GM21447 (cell line): ENCODE measurements at regions not wholly inside any gene's neighbourhood (a gene's known extent, or its start where the extent isn't known, plus 50 kb on each side); places are given as distances from the start of the nearest gene placed in this dataset.
A peak's percentile ranks its signal among the peaks of the same experiment; 100 is the strongest.

Experiments used
- ATAC-seq: cut with Tn5 transposase; IDR thresholded peaks from one replicate; pipeline ENCODE4 v1.9.1; 2021; ENCODE audit not compliant: unreplicated experiment

DNA sequence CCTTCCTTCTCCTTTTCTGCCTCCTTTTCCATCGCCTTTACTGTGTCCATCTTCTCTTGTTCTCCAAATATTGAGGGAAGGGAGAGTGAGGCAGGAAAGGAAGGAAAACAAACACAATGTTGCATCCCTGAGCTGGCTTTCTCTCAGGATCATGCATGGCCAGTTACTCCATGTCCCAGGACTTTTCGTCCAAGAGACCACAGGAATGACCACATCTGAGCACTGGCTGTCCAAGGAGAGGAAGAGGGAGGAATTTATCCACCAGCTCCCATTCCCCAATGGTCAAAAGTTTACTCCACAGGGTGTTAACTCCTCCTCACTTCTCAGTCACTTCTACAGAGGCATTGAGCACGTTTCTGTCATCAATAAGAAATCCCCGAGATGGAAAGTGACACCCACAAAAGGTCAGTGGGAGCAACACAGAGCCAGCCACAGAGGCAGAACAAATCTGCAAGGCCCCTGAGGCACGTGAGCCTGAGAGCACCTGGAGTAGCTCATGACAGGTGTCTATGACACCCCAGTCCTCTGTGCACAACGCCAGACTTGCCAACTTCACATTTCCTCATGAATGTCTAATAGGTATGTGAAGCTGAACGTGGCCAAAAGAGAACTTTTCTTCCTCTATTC is 177.3 kb upstream of the NUDT4 start:
- peak; percentile 70 for ATAC-seq

DNA sequence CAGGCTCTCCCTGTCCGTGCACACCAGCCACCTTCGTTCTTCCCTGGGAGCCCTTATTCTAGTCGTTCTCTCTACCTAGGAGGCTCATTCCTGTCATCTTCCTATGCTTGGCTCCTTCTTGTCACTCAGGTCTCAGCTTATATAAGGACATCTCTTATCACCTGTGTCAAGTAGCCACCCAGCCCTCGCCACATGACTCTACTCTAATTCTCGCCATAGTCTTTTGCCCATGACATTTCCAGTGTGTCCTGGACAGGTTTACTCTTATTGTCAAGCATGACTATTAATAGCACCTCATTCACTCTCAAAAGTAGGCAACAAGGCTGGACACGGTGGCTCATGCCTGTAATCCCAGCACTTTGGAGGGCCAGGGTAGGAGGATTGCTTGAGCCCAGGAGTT is 175.7 kb upstream of the NUDT4 start:
- no peak for ATAC-seq

DNA sequence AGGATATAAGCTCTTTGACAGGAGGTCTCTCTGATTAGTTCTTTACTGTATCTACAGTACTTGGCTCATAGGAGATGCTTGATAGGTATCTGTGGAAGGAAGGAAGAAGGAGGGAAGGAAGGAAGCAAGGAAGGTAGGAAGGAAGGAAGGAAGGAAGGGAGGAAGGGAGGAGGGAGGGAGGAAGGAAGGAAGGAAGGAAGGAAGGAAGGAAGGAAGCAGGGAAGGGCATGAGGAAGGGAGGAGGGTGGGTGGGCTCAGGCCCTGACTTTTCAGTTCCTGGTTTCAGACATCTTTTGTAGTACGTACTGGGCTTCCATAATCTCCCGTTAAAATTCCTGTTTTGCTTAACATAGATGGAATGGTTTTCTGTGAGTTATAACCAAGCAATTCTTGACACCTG is 175.0 kb upstream of the NUDT4 start:
- no peak for ATAC-seq

DNA sequence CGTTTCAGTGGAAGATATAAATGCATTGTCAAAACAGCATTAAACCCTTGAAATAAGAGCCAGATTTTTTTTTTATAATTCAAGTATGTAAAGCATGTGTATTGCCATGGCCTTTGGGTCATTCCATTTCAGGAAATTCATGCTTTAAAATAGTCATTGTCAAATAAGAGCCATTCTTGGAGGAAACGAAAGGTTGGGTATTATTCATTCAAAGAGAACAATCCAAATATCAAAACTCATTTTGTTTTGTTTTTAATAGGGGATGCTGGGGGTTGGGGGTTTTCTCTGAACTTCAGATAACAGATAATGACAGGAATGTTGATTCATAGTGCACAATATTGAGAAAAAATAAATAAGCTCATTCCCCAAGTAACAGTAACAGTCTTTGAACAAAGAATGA is 174.4 kb upstream of the NUDT4 start:
- ATAC-seq: no peak

DNA sequence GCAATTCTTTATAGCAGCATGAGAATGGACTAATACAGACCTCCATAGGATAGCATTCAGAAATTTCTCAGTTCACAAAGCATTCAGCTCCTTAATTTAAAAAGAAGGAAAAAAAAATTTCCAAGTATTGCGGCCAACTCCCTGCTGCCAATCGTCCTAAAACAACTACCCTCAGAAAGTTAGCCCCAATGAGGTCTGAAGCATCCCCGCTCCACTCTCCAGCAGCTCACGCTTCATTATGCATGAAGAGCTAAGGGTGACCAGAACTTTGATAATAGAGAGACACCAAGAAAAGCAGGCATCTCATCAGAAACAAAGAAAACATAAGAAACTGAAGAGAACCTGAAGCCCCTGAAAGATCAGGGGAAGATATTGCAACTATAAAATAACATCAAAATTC is 172.8 kb upstream of the NUDT4 start:
- ATAC-seq: no peak

DNA sequence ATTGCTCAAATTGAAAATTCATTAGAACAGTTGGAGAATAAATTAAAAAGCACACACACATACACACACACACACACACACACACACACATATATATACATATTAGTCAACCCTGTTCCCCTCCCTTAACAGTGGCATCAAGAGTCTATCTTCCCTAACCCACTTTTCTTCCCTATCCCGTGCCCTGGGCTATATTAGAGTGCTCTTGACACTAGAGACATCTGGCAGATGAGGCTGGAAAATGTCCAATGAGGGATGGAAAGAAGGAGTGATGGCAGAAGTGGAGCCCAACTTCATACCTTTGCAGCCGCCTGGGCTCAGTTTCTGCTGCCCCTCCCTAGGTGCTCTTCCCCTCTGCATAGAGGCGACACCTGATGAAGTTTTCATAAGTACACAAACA is 172.4 kb upstream of the NUDT4 start:
- no peak for ATAC-seq

DNA sequence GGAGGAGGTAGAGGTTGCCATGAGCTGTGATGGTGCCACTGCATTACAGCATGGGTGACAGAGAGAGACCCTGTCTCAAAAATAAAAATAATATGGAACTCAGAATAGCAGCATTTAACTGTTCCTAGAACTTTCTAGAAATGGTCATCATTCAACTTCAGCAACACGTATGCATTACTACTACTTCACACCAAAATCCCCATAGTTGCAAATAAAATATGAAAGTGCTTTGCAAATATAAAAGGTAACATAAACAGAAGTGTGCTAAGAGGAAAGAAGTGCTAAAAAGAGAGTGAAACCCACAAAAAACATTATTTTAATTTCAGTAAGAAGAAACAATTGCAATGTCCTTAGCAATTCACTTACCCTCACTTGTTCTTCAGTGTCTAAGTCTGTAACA is 169.7 kb upstream of the NUDT4 start:
- no peak for ATAC-seq

DNA sequence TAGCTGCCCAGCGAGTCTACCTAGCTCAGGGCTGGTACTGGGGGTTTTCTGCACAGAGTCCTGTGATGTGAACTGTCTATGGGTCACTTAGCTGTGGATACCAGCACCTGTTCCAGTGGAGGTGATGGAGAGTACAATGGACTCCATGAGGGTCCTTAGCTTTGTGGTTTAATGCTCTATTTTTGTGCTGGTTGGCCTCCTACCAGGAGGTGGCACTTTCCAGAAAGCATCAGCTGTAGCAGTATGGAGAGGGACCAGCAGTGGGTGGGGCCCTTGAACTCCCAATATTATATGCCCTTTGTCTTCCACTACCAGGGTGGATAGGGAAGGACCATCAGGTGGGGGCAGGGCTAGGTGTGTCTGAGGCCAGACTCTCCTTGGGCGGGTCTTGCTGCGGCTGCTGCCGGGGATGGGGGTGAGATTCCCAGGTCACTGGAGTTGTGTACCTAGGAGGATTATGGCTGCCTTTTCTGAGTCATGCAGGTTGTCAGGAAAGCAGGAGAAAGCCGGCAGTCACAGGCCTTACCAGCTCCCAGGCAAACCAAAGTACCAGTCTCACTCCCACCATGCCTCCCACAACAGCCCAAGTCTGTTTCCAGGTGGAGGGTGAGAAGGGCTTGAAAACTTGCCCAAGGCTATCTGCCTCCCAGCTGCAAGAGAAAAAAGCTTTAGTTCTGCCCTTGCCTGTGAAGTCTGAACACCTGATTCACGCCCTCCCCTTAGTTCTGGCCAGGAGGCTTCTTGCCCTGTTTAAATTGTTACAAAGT is 163.0 kb upstream of the NUDT4 start:
- ATAC-seq: no peak

DNA sequence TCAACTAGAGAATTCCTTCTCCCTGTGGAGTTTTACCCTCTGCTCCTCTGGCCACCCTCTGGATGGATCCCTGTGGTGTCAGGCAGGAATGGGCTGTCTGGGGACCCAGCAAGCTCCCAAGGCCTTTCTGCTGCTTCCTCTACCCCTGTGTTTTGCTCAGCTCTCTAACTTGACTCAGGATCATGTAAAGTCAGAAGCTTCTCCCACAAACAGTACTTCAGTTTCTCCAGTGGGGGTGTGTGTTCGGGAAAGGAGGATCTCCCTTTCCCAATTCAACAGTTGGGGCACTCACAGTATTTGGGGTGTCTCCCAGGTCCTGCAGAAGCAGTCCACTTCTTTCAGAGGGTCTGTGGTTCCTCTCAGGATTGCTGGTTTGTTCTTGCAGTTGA is 162.4 kb upstream of the NUDT4 start:
- no peak for ATAC-seq

DNA sequence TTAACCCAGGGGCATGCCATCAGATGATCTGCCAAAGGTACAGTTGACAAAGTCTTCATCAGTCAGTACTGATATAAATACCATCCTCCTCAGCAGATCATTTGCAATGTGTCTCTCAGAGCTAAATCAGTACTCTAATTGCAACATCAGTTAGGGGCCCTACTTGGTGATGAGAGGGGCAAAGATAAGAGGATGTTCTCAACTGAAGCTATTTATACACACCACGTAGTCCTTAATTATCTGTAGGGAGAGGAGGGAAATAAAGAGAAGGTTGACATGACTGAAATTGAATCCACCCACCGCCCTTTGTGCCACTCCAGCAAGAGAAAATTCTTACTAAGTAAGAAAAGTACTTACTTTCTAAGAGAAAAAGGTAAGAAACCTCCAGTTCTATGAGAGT is 157.8 kb upstream of the NUDT4 start:
- no peak for ATAC-seq

DNA sequence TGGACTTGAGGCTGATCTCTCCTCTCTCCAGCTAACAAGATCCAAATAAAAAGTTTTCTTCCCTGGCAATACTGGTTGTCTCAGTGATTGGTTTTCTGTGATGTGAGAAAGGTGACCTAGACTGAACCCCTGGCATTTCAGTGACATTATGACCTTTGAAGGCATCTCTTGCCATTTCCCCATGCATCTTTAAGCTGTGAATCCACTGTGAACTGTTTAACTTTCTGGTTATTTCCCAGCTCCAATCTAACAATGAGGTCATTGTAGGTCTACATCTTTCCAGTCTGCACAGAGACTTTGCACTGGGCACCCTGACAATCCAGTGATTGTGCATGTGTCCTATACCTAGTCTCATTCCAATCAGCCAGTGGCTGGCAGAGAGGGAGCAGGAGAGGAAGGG is 155.9 kb upstream of the NUDT4 start:
- no peak for ATAC-seq

DNA sequence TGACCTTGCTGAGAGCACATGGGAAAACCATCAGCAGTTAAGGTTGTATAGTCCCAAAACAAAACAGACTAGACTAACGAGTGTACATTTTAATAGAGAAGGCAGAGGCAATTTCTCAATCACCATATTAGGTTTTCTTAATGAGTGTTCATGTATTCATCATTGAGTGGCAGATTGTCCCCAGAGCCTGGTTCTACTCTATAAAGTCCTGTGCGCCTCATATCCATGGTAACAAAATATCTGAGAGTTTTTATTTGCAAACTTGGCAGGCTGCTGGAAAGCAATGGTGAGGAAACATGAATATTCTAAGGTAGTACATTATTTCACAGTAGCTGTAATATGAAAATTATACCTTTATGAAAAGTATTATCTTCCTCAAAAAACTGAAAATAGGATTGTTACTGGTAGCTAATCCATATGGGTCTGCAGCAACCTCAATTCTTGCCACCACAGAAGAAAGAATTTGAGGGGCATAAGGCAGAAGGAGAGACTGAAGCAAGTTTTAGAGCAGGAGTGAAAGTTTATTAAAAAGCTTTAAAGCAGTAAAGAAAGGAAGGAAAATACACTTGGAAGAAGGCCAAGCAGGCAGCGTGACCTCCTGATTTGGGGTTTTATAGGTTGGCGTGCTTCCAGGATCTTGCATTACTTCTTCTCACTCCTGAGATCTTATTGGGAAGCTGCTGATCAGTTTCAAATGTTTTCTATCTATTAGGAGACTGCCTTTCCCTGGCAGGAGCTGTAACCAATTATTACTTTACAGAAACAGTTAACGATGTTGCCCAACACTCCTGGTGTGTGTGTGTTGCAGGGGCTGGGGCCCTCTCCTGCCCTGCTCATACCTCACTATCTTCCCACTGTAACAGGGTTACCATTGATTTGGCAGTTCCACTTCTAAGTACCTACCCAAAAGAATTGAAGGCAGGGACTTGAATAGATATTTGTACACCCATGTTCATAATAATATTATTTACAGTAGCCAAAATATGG is 154.0 kb upstream of the NUDT4 start:
- no peak for ATAC-seq

DNA sequence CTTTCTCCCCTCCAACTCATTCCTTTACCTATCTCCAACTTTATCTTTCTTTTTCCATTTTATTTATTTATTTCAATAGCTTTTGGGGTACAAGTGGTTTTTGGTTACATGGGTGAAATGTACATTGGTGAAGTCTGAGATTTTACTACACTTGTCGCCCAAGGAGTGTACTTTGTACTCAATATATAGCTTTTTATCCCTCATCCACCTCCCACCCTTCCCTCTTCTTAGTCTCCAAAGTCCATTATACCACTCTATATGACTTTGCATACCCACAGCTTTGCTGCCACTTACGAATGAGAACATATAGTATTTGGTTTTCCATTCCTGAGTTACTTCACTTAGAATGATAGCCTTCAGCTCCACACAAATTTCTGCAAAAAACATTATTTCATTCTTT is 152.6 kb upstream of the NUDT4 start:
- no peak for ATAC-seq

DNA sequence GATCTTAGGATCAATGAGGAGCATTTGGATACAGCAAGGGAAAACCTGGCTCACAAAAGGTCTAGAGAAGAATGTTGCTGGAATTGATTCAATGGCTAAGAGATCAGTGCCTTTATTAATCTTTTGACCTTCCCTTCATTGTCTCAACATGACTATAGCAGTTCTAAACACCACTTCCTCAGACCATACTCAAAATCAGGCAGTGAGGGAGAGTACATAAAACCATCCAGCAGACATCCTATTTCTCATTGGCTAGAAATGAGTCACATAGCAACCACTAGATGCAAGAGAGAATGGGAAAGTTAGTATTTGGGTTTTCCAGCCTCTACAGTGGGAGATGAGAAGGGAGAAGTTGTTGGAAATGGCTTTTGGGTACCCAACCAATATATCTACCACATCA is 151.4 kb upstream of the NUDT4 start:
- ATAC-seq: no peak

DNA sequence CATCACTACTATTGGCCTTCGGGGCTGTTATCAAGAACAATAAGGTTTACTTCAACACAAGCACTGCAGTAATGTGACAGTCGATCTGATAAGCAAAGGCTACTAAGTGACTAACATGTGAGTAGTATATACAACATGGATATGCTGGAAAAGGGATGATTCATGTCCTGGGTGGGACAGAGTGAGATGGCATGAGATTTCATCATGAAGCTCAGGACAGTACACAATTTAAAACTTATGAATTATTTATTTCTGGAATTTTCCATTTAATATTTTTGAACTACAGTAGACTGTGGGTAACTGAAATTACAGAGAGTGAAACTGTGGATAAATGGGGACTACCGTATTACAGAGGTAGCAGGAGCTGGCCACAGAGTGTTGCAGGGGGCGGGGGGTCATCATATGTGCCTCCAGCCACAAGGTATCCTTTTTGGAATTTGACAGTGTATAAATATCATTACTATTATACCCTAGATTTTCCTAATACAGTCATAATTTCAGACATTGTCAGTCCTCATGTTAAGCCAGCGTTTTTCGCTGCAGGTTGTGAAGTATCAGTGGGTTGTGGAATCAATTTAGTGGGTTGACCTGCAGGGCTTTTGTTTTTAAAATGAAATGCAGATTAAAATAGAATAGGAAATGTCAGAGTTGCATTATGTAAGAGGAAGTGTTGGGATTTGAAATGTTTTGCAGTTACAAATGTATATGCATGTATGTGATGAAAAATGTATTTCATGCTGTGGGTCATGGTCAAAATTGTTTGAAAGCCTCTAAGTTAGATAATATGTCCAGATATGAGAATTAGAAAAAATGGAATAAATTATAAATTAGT is 148.0 kb upstream of the NUDT4 start:
- no peak for ATAC-seq

DNA sequence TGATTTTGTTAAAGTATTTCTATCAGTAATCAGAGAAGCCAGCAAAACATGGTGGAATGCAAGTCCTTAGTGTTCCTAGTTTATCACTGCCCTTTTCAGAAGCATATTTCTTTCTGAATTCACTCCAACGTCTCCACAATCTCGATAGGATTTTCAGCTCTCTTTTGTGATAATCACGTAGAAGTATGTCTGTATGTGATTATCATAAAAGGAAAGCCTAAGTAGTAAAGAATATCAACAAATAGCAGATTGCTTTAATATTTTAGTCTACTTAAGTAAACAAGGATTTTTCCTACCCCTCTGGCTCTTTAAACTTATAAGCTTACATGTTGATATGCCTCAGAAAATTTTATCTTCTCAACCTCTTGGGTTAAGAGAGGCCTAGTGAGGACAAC is 147.4 kb upstream of the NUDT4 start:
- ATAC-seq: no peak

DNA sequence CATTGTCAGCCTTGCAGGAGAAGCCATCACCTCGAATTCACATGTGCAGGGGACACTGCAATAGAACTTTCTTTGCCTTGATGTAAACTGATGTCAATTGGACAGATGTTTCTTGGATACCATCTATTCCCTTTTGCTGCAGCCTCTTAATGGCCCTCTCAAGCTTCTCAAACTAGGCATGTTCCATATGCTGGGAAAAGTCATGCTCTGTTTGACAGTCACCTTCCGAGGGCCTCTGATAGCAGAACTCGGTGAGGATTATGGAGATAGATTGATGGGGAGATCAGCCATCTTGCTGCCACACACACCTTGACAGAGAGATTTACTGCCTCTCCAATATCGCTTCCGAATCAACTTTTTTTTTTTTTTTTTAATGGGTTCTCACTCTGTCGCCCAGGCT is 145.8 kb upstream of the NUDT4 start:
- no peak for ATAC-seq

DNA sequence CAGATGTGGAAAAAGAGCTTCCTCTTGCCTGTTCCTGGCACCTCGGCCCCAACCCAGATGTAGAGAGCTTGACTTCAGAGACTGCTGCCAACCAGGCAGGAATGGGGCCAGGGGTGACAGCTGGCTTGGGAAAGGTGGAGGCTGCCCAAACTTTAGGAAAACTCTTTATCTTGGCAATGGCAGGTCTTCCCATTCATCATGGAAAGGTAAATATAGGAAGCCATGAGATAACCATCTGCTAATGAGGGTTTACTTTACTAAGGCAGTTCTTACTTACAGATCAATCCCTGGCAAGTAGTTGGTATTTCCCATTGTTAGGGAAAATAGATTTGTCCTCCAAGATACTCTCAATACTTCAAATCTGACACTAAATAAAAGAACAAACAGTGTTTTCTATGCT is 143.1 kb upstream of the NUDT4 start:
- ATAC-seq: no peak

DNA sequence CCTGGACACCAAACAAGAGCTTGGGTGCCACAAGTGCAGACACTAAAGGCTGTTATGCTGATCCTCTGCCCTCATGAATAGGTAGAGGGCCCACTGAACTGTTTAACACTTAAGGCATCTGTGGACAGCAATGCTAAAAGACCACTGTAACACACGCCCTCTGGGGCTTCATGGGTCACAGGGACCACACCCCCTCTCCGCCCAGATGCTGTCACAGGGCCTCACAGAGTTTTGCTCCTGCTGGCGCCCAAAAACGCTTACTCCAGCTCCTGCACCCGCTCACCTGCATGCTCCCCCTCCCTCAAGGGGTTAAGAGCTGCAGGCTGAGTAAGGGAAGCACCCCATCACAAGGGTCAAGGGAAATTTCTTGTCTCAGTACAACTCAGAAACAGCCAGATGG is 141.8 kb upstream of the NUDT4 start:
- ATAC-seq: no peak

DNA sequence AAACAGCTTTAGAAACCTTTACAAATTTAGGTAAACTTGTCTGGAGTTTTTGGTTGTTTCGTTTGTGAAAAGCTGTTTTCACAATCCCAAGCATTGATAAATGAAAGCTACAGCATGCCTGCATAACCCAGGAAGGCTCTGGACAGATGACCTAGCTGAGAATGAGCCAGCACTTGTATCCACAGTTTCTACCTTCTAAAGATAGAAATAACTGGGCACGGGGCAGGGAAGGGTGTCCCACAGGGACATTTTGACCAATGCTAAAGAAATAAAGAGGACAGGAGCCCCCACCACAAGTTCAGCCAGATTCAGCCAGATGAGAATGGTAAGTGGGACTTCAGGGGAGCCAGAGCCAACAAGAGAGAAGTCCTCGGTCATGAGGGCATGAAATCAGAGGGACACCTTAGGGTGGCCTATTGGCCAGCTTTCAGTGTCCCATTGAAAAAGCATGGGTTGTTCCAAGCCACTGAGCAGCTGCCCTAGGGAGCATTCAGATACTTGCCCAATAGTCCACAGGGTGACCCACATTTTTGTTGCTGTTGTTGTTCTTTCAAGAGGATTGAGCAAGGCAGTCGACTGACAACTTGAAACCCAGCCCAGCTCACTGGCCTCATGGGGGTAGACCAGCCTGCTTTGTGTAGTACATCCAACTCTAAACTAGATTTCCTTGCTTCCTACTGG is 140.3 kb upstream of the NUDT4 start:
- ATAC-seq: no peak
